Thyroid gland (tissue), 4 donors: ENCODE measurements at regions not wholly inside any gene's neighbourhood (a gene's known extent, or its start where the extent isn't known, plus 50 kb on each side); places are given as distances from the start of the nearest gene placed in this dataset.

Source experiments
- CTCF ChIP-seq, 6 experiments: fragments of 200-600 bp in 3 of 6; fragments of 450-650 bp in 3 of 6; sonication (generic) in 3 of 6; IDR thresholded peaks; one replicate each; pipeline ENCODE4 v1.5.1; 2016 to 2019; ENCODE audit warnings: antibody characterized with exemption in 6 of 6, mild to moderate bottlenecking in 2 of 6, inconsistent platforms in 1 of 6, moderate library complexity in 1 of 6
- POLR2A ChIP-seq, 2 donors: fragments of 450-650 bp; IDR thresholded peaks; one replicate each; pipeline ENCODE4 v1.6.1; 2017; ENCODE audit warnings: antibody characterized with exemption in 2 of 2, mild to moderate bottlenecking in 2 of 2, moderate library complexity in 1 of 2

- no peak for TF ChIP-seq CTCF (IDR thresholded peaks at IDR 0.05)
- no peak for TF ChIP-seq POLR2A (IDR thresholded peaks at IDR 0.05)
These were observed 52.2 kb upstream of the IER5L start for GRCh38 chr9:129230302-129230701.
